HFF-Myc (cell line): ENCODE measurements at regions not wholly inside any gene's neighbourhood (a gene's known extent, or its start where the extent isn't known, plus 50 kb on each side); places are given as distances from the start of the nearest gene placed in this dataset.

Source experiments
- DNase-seq: peaks from one replicate; pipeline ENCODE4 v3.0.0-alpha.2; 2011; ENCODE audit warnings: low read depth; ENCODE audit errors: extremely low read depth
- H3K4me3 ChIP-seq: replicated peaks from 2 replicates; pipeline ENCODE4 v1.5.1; 2011; ENCODE audit warnings: low read depth, mild to moderate bottlenecking, control low read depth, low read length
- TF ChIP-seq, protein P1 (sequence below): IDR thresholded peaks from 2 replicates; pipeline ENCODE4 v1.5.1; 2012; ENCODE audit warnings: mild to moderate bottlenecking, low read depth, low read length, control low read depth; ENCODE audit errors: missing control alignments

DNA sequence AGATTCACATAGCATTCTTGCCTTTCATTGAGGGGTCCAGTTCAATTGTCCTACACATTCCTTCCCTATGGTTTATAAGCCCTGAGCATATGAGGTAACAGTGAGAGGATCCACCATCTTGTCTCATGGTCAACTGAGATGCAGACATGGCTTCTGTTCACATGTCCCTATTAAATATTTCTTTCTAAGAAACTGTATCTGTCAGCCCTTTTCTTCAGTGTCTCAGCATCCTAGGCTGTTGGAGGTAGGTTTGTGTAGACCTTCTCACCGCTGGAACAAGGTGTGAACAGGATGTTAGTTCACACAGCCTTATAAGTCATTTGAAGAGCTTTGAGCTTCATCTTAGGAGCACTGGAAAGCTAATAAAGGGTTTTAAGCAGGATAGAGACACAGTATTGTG is 110.3 kb upstream of the EDNRB start:
- TF ChIP-seq, protein P1, sequence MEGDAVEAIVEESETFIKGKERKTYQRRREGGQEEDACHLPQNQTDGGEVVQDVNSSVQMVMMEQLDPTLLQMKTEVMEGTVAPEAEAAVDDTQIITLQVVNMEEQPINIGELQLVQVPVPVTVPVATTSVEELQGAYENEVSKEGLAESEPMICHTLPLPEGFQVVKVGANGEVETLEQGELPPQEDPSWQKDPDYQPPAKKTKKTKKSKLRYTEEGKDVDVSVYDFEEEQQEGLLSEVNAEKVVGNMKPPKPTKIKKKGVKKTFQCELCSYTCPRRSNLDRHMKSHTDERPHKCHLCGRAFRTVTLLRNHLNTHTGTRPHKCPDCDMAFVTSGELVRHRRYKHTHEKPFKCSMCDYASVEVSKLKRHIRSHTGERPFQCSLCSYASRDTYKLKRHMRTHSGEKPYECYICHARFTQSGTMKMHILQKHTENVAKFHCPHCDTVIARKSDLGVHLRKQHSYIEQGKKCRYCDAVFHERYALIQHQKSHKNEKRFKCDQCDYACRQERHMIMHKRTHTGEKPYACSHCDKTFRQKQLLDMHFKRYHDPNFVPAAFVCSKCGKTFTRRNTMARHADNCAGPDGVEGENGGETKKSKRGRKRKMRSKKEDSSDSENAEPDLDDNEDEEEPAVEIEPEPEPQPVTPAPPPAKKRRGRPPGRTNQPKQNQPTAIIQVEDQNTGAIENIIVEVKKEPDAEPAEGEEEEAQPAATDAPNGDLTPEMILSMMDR = no peak
- no peak overlapping the region for H3K4me3 ChIP-seq
- DNase-seq = no peak

DNA sequence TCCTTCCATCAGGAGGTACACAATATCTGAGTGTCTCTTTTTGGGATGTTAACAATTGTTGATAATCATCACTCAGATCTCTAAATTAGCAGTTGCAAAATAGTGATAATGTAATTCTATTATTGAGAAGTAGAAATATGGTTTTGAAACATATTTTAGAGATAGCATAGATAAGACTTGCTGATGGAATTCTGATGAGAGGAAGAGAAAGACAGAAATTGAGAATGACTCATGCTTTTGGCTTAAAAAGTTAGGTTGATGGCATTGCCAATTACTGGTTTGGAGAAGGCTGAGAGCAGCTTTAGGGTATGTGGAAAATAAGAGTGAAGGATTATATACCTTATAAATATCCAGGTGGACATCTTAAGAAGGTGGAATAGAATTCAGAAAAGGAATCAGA is 106.4 kb upstream of the EDNRB start:
- no peak overlapping the region for H3K4me3 ChIP-seq
- no peak for DNase-seq
- TF ChIP-seq, protein P1 = no peak

DNA sequence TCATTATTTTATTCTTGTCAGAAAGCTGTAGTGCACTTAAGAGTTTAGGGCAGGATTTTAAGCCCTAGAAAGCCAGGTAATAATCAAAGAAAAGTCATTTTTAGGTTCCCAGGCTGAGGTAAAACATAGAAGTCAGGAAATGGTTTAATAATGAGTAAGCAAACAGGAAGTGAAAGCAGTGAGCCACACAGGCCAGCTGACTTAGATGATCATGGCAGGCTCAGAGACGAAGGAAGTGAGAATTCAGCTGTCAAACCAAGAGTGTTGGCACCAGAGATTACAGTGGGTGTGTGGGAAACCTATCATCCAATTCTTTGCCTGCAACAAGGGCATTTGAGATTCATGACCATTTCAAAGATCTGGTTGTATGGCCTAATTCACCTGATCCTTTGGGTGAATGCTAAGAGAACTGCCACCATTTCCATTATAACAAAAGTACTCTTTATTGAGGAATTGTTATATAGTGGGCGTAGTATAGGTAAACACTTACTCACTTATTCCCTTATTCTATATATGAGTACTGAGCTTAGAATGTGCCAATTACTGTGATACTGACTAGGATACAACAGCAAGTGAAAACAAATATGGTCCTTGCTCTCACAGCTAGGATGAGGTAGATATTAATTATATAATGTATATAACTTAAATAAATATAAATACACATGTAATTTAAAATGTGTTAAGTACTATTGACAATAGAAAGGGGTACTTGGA is 103.7 kb upstream of the EDNRB start:
- TF ChIP-seq, protein P1 = no peak
- no peak overlapping the region for H3K4me3 ChIP-seq
- DNase-seq = peak; percentile 31

DNA sequence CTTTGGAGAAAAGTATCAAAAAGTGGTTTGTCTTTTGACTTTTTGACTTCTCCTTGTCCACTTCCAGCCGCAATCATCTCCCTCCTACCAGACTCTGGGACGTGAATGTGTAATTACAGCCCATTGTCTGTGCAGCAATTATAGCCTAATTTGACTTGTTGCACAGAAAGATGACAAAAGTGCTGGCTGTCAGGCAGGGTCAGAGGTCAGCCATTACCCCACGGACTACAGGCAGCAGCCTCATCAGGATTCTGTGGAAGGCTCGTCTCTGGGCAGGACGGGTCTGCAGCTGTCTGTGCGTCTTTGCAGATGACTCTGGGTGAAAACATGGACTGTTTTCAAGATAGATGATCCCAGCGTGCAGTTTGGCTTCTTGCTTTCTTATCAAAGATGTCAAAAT is 102.2 kb upstream of the EDNRB start:
- TF ChIP-seq, protein P1 = no peak
- no peak overlapping the region for H3K4me3 ChIP-seq
- DNase-seq = no peak

DNA sequence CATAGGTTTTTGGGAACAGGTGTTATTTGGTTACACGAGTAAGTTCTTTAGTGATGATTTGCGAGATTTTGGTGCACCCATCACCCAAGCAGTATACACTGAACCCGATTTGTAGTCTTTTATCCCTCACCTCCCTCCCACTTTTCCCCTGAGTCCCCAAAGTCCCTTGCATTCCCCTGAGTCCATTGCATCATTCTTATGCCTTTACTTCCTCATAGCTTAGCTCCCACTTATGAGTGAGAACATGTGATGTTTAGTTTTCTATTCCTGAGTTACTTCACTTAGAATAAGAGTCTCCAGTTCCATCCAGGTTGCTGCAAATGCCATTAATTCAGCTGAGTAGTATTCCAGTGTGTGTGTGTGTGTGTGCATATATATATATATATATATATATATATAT is 97.2 kb upstream of the EDNRB start:
- TF ChIP-seq, protein P1 = no peak
- no peak for DNase-seq
- no peak overlapping the region for H3K4me3 ChIP-seq

DNA sequence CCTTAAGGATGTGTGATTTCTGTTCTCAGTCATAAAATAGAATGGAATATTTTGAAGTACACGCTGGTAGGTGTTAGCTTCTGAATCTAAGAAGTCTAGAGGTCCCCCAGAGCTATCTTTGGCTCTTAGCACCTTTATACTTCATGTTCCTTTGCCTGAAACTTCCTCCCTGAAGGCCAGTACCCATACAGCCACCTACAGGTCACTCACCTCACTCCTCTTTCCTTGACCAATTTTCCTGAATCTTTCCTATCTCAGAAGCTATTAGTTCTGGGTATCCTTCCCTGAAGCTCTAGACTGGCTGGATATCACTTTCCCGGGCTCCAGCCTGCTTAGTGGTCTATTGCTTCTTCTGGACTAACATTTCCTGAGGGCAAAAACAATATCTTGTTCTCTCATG is 93.4 kb upstream of the EDNRB start:
- TF ChIP-seq, protein P1 = no peak

DNA sequence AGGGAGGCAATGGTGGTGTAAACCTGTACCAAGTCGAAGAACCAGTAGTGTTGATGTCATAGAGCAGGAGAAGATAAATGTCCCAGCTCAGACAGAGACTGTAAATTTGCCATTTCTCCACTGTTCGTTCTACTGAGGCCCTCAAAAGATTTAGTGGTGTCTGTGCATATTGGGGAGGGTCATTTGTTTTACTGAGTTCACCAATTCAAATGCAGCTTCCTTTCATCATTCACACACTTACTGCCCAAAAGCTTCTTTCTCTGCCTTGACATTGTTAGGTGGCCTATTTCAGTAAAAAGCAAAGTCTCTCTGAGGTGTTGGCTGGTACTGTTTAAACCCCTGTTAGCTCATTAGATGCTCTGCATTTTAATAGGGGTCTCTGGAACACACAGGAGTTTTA is 86.2 kb upstream of the EDNRB start:
- H3K4me3 ChIP-seq = no peak overlapping the region
- TF ChIP-seq, protein P1 = no peak
- no peak for DNase-seq

More for the DNA sequence above, 93.4 kb upstream of the EDNRB start:
- no peak overlapping the region for H3K4me3 ChIP-seq
- no peak for DNase-seq
